Transverse colon (tissue), 4 donors: ENCODE measurements at regions not wholly inside any gene's neighbourhood (a gene's known extent, or its start where the extent isn't known, plus 50 kb on each side); places are given as distances from the start of the nearest gene placed in this dataset.

Experiments
- DNase-seq: peaks from one replicate; pipeline ENCODE4 v3.0.0-alpha.2; 2019
- H3K27ac ChIP-seq, 4 donors: fragments of 200-600 bp; sonication (generic); 2 replicates each; pipeline ENCODE4 v1.5.1; 2016 to 2018; ENCODE audit warnings: inconsistent platforms in 4 of 4
- H3K27me3 ChIP-seq: fragments of 200-600 bp; sonication (generic); 2 replicates; pipeline ENCODE4 v1.5.1; 2017; ENCODE audit warnings: inconsistent platforms
- H3K36me3 ChIP-seq, 4 donors: fragments of 200-600 bp; sonication (generic); 2 replicates each; pipeline ENCODE4 v1.5.1; 2017 to 2019; ENCODE audit warnings: inconsistent platforms in 4 of 4
- H3K4me1 ChIP-seq, 4 donors: fragments of 200-600 bp; sonication (generic); 2 replicates each; pipeline ENCODE4 v1.5.1; 2017 to 2020; ENCODE audit warnings: inconsistent platforms in 4 of 4
- H3K4me3 ChIP-seq, 4 donors: fragments of 200-600 bp; sonication (generic); 1 replicate in 1 of 4; 2 replicates in 3 of 4; pipeline versions ENCODE4 v1.5.1 to v1.6.1; 2017 to 2019; ENCODE audit warnings: inconsistent platforms in 4 of 4
- H3K9me3 ChIP-seq, 2 donors: fragments of 200-600 bp; sonication (generic); 2 replicates each; pipeline ENCODE4 v1.5.1; 2017 to 2019; ENCODE audit warnings: inconsistent platforms in 2 of 2
- CTCF ChIP-seq, 5 experiments: fragments of 200-600 bp in 3 of 5; fragments of 450-650 bp in 2 of 5; sonication (generic) in 3 of 5; IDR thresholded peaks; 1 replicate in 2 of 5; 2 replicates in 3 of 5; pipeline ENCODE4 v1.5.1; 2016 to 2017; ENCODE audit warnings: antibody characterized with exemption in 5 of 5, inconsistent platforms in 3 of 5, mild to moderate bottlenecking in 2 of 5, moderate library complexity in 1 of 5
- EP300 ChIP-seq: sonication (generic); formaldehyde crosslinking; IDR thresholded peaks from one replicate; pipeline ENCODE4 v1.6.1; 2017; ENCODE audit warnings: antibody characterized with exemption, low read depth
- POLR2A ChIP-seq: fragments of 450-650 bp; IDR thresholded peaks from one replicate; pipeline ENCODE4 v1.6.1; 2016; ENCODE audit warnings: antibody characterized with exemption, mild to moderate bottlenecking, moderate library complexity
- POLR2AphosphoS5 ChIP-seq, 3 donors: sonication (generic); formaldehyde crosslinking; IDR thresholded peaks; one replicate each; pipeline ENCODE4 v1.6.1; 2016; ENCODE audit warnings: antibody characterized with exemption in 3 of 3
- WGBS, 2 donors: methylation state at CpG; one replicate each; pipeline ENCODE4 v1.1.5; 2018; ENCODE audit warnings: low coverage in 1 of 2; 5-methylcytosine and 5-hydroxymethylcytosine counted together
- in situ Hi-C, 4 donors: fragments of 200-750 bp; cut with MboI; loops; one replicate each; pipeline versions ENCODE4 v1.15.0 to v1.15.1; 2017; ENCODE audit warnings: low sequenced_read_pairs in 3 of 4, low pct_ligation_motif_present in 1 of 4, low pct_unique_long_range_greater_than_20kb in 1 of 4
- intact Hi-C: fragments of 100-400 bp; cut with DNase I; formaldehyde crosslinking; loops from one replicate; pipeline ENCODE4 v1.15.1; 2023; ENCODE audit warnings: low total_unique reads

GRCh38 chr4:144376866-144377265, 236.3 kb upstream of the GYPA start:
- in situ Hi-C loops, result no loop called here
- intact Hi-C loops, result no loop called here
- 51 to 59% methylated on average over 2 of the region's 2 CpGs for WGBS, 2 donors
- no peak for DNase-seq
- Histone ChIP-seq H3K27ac (no peak overlapping the region), H3K36me3 (no peaks in the 10 kb centered on the region), H3K4me1 (no peaks in the 10 kb centered on the region), H3K9me3 (no peaks in the 10 kb centered on the region), H3K4me3 (no peak overlapping the region), H3K27me3 (no peaks in the 10 kb centered on the region)
- no peak for TF ChIP-seq POLR2AphosphoS5 (IDR thresholded peaks at IDR 0.05)

GRCh38 chr4:144384408-144384807, 243.9 kb upstream of the GYPA start:
- no peaks in the 10 kb centered on the region for H3K4me1 ChIP-seq
- in situ Hi-C loops (no loop called here), intact Hi-C loops (no loop called here)
- H3K4me3 ChIP-seq, result no peak overlapping the region
- peaks cover 0 to 2% of the 10 kb centered on the region in 2 donors for H3K9me3 ChIP-seq
- TF ChIP-seq CTCF (IDR thresholded peaks at IDR 0.05), result no peak
- no peak for TF ChIP-seq POLR2AphosphoS5 (IDR thresholded peaks at IDR 0.05)
- TF ChIP-seq POLR2A, result no peak
- no peak for TF ChIP-seq EP300
- no peaks in the 10 kb centered on the region for H3K36me3 ChIP-seq
- 58 to 63% methylated on average over 1 of the region's 1 CpG for WGBS, 2 donors
- no peak overlapping the region for H3K27ac ChIP-seq
- H3K27me3 ChIP-seq, result no peaks in the 10 kb centered on the region
- no peak for DNase-seq

DNA sequence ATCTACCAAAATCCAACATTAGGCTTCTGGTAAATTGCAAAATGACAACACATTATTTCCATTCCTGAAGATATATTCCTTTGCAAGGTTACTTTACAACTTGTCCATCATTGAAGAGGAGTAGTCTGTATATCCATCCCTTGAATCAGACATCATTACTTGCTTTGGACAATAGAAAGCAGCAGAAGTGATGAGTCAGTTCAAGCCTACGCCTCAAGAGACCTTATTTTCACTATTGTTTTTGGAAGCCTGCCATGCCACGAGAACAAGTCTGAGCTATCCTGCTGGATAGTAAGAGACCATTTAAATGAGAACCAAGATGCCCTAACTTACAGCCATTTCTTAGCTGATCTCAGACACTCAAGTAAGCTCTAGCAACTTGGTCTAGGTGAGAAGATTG, 246.0 kb upstream of the HHIP start:
- H3K4me1 ChIP-seq, result no peaks in the 10 kb centered on the region
- intact Hi-C loops, result no loop called here
- no peak overlapping the region for H3K4me3 ChIP-seq
- no peaks in the 10 kb centered on the region for H3K9me3 ChIP-seq
- in situ Hi-C loops, result no loop called here
- H3K36me3 ChIP-seq, result no peaks in the 10 kb centered on the region
- no peak for DNase-seq
- no peaks in the 10 kb centered on the region for H3K27me3 ChIP-seq
- WGBS, 2 donors, result 13 to 14% methylated on average over 2 of the region's 2 CpGs
- TF ChIP-seq CTCF (IDR thresholded peaks at IDR 0.05), result no peak
- TF ChIP-seq POLR2A, result no peak
- no peak for TF ChIP-seq POLR2AphosphoS5 (IDR thresholded peaks at IDR 0.05)
- TF ChIP-seq EP300, result no peak
- H3K27ac ChIP-seq, result no peak overlapping the region

DNA sequence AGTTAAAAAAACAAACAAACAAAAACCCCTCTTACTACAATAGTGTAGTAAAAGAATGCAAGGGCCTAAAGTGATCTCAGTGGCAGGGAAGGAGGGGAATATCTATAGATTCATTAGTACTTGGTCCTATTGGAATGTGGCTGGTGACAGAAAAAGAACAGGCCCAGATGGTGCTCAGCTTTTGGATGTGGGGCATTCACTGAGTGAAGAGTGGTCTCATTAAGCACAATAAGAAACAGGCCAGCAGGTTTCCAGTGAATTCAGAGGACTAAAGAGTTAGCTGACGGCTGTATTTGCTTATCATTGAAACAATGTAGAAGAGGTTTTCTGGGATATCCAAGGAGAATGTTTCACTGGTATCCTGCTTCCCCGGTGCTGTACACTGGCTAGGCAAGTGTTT, 243.8 kb upstream of the HHIP start:
- WGBS, 2 donors, result 58 to 84% methylated on average over 2 of the region's 2 CpGs
- in situ Hi-C loops, result no loop called here
- H3K27ac ChIP-seq, result no peak overlapping the region
- no peak for DNase-seq
- no peak overlapping the region for H3K4me3 ChIP-seq
- H3K27me3 ChIP-seq, result no peaks in the 10 kb centered on the region
- intact Hi-C loops, result no loop called here
- H3K36me3 ChIP-seq, result no peaks in the 10 kb centered on the region
- no peak for TF ChIP-seq POLR2AphosphoS5 (IDR thresholded peaks at IDR 0.05)
- TF ChIP-seq CTCF (IDR thresholded peaks at IDR 0.05), result no peak
- TF ChIP-seq POLR2A, result no peak
- no peak for TF ChIP-seq EP300
- H3K9me3 ChIP-seq, result no peaks in the 10 kb centered on the region
- no peaks in the 10 kb centered on the region for H3K4me1 ChIP-seq

GRCh38 chr4:144402999-144403398, 243.0 kb upstream of the HHIP start:
- Histone ChIP-seq H3K27ac (no peak overlapping the region), H3K4me1 (no peaks in the 10 kb centered on the region), H3K9me3 (no peaks in the 10 kb centered on the region), H3K27me3 (no peaks in the 10 kb centered on the region), H3K36me3 (no peaks in the 10 kb centered on the region), H3K4me3 (no peak overlapping the region)
- intact Hi-C loops (no loop called here), in situ Hi-C loops (no loop called here)
- WGBS, 2 donors, result 11 to 68% methylated on average over 1 of the region's 1 CpG
- TF ChIP-seq POLR2A (no peak), POLR2AphosphoS5 (IDR thresholded peaks at IDR 0.05) (no peak), EP300 (no peak), CTCF (IDR thresholded peaks at IDR 0.05) (no peak)
- DNase-seq, result no peak
